Tibial nerve (tissue), 4 donors: ENCODE measurements at regions not wholly inside any gene's neighbourhood (a gene's known extent, or its start where the extent isn't known, plus 50 kb on each side); places are given as distances from the start of the nearest gene placed in this dataset.

Experiments
- DNase-seq, 2 donors: peaks; one replicate each; pipeline ENCODE4 v3.0.0-alpha.2; 2019; ENCODE audit warnings: low spot score in 2 of 2
- H3K27ac ChIP-seq, 4 donors: fragments of 200-600 bp; sonication (generic) in 3 of 4; one replicate each; pipeline ENCODE4 v1.5.1; 2017 to 2019; ENCODE audit warnings: mild to moderate bottlenecking in 1 of 4
- H3K27me3 ChIP-seq, 2 donors: fragments of 200-600 bp; sonication (generic) in 1 of 2; one replicate each; pipeline versions ENCODE4 v1.5.1 to v1.6.0; 2017 to 2019
- H3K36me3 ChIP-seq, 3 donors: fragments of 200-600 bp; sonication (generic); one replicate each; pipeline ENCODE4 v1.5.1; 2018 to 2019
- H3K4me1 ChIP-seq, 4 donors: fragments of 200-600 bp; sonication (generic) in 3 of 4; one replicate each; pipeline ENCODE4 v1.5.1; 2017 to 2019
- H3K4me3 ChIP-seq, 4 donors: fragments of 200-600 bp; sonication (generic) in 3 of 4; one replicate each; pipeline ENCODE4 v1.5.1; 2017 to 2019; ENCODE audit warnings: mild to moderate bottlenecking in 1 of 4, moderate library complexity in 1 of 4
- H3K9me3 ChIP-seq, 4 donors: fragments of 200-600 bp; sonication (generic) in 3 of 4; one replicate each; pipeline ENCODE4 v1.5.1; 2017 to 2019
- CTCF ChIP-seq, 5 experiments: fragments of 200-600 bp in 3 of 5; fragments of 450-650 bp in 2 of 5; sonication (generic) in 3 of 5; IDR thresholded peaks; one replicate each; pipeline ENCODE4 v1.5.1; 2016 to 2019; ENCODE audit warnings: antibody characterized with exemption in 5 of 5, mild to moderate bottlenecking in 3 of 5, moderate library complexity in 2 of 5
- EP300 ChIP-seq, 2 donors: sonication (generic); formaldehyde crosslinking; IDR thresholded peaks; one replicate each; pipeline ENCODE4 v1.6.1; 2017; ENCODE audit warnings: antibody characterized with exemption in 2 of 2, mild to moderate bottlenecking in 1 of 2
- POLR2A ChIP-seq, 2 donors: fragments of 450-650 bp; IDR thresholded peaks; one replicate each; pipeline ENCODE4 v1.6.1; 2017; ENCODE audit warnings: antibody characterized with exemption in 2 of 2, mild to moderate bottlenecking in 2 of 2, moderate library complexity in 2 of 2
- WGBS, 2 donors: methylation state at CpG; one replicate each; pipeline ENCODE4 v1.1.5; 2018; 5-methylcytosine and 5-hydroxymethylcytosine counted together

DNA sequence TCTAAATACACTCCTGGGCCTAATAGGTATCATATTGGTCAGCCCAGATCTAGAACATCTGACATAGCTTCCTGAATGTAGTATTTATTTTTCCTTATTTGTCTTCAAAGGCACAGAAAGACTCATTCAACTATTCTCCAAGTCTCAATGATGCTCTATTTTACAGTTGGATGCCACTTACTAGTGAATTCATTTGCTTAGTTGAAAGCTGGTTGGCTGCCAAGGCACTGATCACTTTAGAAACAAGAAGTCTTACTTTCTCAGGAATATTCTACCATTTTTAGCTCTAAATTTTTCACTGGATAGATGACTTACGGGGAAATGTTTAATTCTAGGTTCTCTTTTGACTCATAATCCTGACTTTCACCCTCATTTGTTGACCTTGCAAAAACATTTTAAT is 863.4 kb downstream of the SORCS1 start:
- Histone ChIP-seq H3K27ac (no peak overlapping the region), H3K4me1 (no peaks in the 10 kb centered on the region), H3K27me3 (no peaks in the 10 kb centered on the region), H3K4me3 (no peak overlapping the region), H3K9me3 (no peaks in the 10 kb centered on the region), H3K36me3 (no peaks in the 10 kb centered on the region)
- DNase-seq = no peak
- 71 to 74% methylated on average over 1 of the region's 1 CpG for WGBS, 2 donors
- TF ChIP-seq CTCF (IDR thresholded peaks at IDR 0.05) (no peak), EP300 (IDR thresholded peaks at IDR 0.05) (no peak), POLR2A (IDR thresholded peaks at IDR 0.05) (no peak)

DNA sequence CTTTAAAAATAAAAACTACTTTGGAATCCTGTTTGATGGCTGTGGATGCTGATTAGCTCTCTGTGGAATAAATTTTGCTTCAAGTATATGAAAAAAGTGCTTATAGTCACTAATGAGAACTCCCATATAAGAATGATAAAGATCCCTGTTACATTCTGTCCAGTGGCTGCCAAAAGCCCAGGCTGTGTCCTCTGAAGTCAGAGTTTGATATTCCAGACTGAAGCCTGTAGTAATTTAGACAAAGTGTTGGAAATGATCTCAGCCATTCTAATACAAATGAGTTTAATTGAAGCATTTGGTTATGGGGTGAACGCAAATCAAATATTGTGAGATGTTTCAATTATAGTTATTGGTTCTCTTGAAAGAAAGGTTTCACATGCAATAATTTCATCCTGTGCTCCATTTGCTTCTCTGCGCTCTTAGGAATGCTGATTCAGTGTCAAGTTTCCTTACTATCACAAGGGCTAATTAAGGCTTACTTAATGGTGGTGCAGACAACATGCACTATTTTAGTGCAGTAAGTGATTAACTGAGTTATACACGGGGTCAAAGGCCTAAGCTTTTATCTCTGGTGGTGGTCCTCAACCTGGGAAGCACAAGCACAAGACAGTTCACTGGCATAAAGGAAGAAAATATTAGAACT is 867.6 kb downstream of the SORCS1 start:
- Histone ChIP-seq H3K36me3 (no peaks in the 10 kb centered on the region), H3K27me3 (no peaks in the 10 kb centered on the region), H3K4me3 (no peak overlapping the region), H3K4me1 (no peaks in the 10 kb centered on the region), H3K27ac (no peak overlapping the region), H3K9me3 (no peaks in the 10 kb centered on the region)
- no peak for TF ChIP-seq CTCF (IDR thresholded peaks at IDR 0.05)
- TF ChIP-seq POLR2A (IDR thresholded peaks at IDR 0.05) = no peak
- no peak for TF ChIP-seq EP300 (IDR thresholded peaks at IDR 0.05)
- no peak for DNase-seq
- 58 to 69% methylated on average over 3 of the region's 3 CpGs for WGBS, 2 donors

- 68 to 72% methylated on average over 4 of the region's 4 CpGs for WGBS, 2 donors
- Histone ChIP-seq H3K9me3 (peaks cover 0 to 2% (median 0%) of the 10 kb centered on the region in 4 donors), H3K4me3 (no peak overlapping the region), H3K27me3 (no peaks in the 10 kb centered on the region), H3K4me1 (no peaks in the 10 kb centered on the region), H3K36me3 (no peaks in the 10 kb centered on the region), H3K27ac (no peak overlapping the region)
- no peak for TF ChIP-seq POLR2A (IDR thresholded peaks at IDR 0.05)
- no peak for TF ChIP-seq EP300 (IDR thresholded peaks at IDR 0.05)
- no peak for TF ChIP-seq CTCF (IDR thresholded peaks at IDR 0.05)
- no peak for DNase-seq
Observed at GRCh38 chr10:106284802-106285587, 879.5 kb downstream of the SORCS1 start.

GRCh38 chr10:106280896-106281460 is 883.5 kb downstream of the SORCS1 start:
- Histone ChIP-seq H3K4me1 (no peaks in the 10 kb centered on the region), H3K4me3 (no peak overlapping the region), H3K27ac (no peak overlapping the region), H3K36me3 (no peaks in the 10 kb centered on the region), H3K27me3 (no peaks in the 10 kb centered on the region), H3K9me3 (peaks cover 0 to 2% (median 0%) of the 10 kb centered on the region in 4 donors)
- no peak for DNase-seq
- TF ChIP-seq EP300 (IDR thresholded peaks at IDR 0.05) (no peak), POLR2A (IDR thresholded peaks at IDR 0.05) (no peak), CTCF (IDR thresholded peaks at IDR 0.05) (no peak)
- WGBS, 2 donors = 51 to 67% methylated on average over 7 of the region's 7 CpGs

GRCh38 chr10:106278383-106278782 is 886.1 kb downstream of the SORCS1 start:
- peaks cover 0 to 2% (median 0%) of the 10 kb centered on the region in 4 donors for H3K9me3 ChIP-seq
- TF ChIP-seq CTCF (IDR thresholded peaks at IDR 0.05) = peak in 1 of 5 experiments; percentile 8
- TF ChIP-seq EP300 (IDR thresholded peaks at IDR 0.05) = no peak
- no peak overlapping the region for H3K27ac ChIP-seq
- DNase-seq = no peak
- 32 to 37% methylated on average over 1 of the region's 1 CpG for WGBS, 2 donors
- H3K27me3 ChIP-seq = no peaks in the 10 kb centered on the region
- no peak overlapping the region for H3K4me3 ChIP-seq
- no peaks in the 10 kb centered on the region for H3K4me1 ChIP-seq
- H3K36me3 ChIP-seq = no peaks in the 10 kb centered on the region
